GM23338 (cell line): ENCODE measurements at regions not wholly inside any gene's neighbourhood (a gene's known extent, or its start where the extent isn't known, plus 50 kb on each side); places are given as distances from the start of the nearest gene placed in this dataset.
A peak's percentile ranks its signal among the peaks of the same experiment; 100 is the strongest.

Source experiments
- ATAC-seq: fragments of 200-7000 bp; cut with Tn5 transposase; 3 replicates; pipeline ENCODE4 v1.9.1; 2020
- DNase-seq: peaks from one replicate; pipeline ENCODE4 v3.0.0-alpha.2; 2015; ENCODE audit warnings: low spot score
- H2AFZ ChIP-seq: fragments of 200-600 bp; sonication (generic); 2 replicates; pipeline ENCODE4 v1.8.0; 2016; ENCODE audit warnings: antibody characterized with exemption, mild to moderate bottlenecking, moderate library complexity
- H3F3A ChIP-seq: fragments of 200-600 bp; sonication (generic); replicated peaks from 2 replicates; pipeline ENCODE4 v1.8.0; 2017; ENCODE audit warnings: antibody characterized with exemption, mixed run types, low read depth
- H3K27ac ChIP-seq: fragments of 200-600 bp; sonication (generic); 2 replicates; pipeline ENCODE4 v1.6.1; 2016; ENCODE audit warnings: low read depth
- H3K27me3 ChIP-seq: fragments of 200-600 bp; sonication (generic); 2 replicates; pipeline ENCODE4 v1.8.0; 2016; ENCODE audit warnings: mild to moderate bottlenecking, mixed run types, moderate library complexity; ENCODE audit not compliant: insufficient read depth
- H3K36me3 ChIP-seq: fragments of 200-600 bp; sonication (generic); 2 replicates; pipeline ENCODE4 v1.8.0; 2016; ENCODE audit warnings: mild to moderate bottlenecking; ENCODE audit not compliant: insufficient read depth
- H3K4me1 ChIP-seq: fragments of 200-600 bp; sonication (generic); 2 replicates; pipeline ENCODE4 v1.8.0; 2016; ENCODE audit warnings: mild to moderate bottlenecking, moderate library complexity; ENCODE audit not compliant: insufficient read depth
- H3K4me2 ChIP-seq: fragments of 200-600 bp; sonication (generic); 2 replicates; pipeline ENCODE4 v1.7.1; 2017; ENCODE audit warnings: mixed run types
- H3K4me3 ChIP-seq: fragments of 200-600 bp; sonication (generic); 2 replicates; pipeline ENCODE4 v1.6.1; 2016; ENCODE audit warnings: mixed run types
- H3K79me2 ChIP-seq: fragments of 200-600 bp; sonication (generic); replicated peaks from 2 replicates; pipeline ENCODE4 v1.8.0; 2017; ENCODE audit warnings: mild to moderate bottlenecking; ENCODE audit not compliant: insufficient read depth
- H3K9me2 ChIP-seq: fragments of 200-600 bp; sonication (generic); 2 replicates; pipeline ENCODE4 v1.8.0; 2017; ENCODE audit not compliant: insufficient read depth
- H4K20me1 ChIP-seq: fragments of 200-600 bp; sonication (generic); replicated peaks from 2 replicates; pipeline ENCODE4 v1.8.0; 2017; ENCODE audit warnings: mild to moderate bottlenecking; ENCODE audit not compliant: insufficient read depth
- H3K27ac Mint-ChIP-seq: 2 replicates; pipeline ENCODE4 v1.8.0; 2020; ENCODE audit warnings: inconsistent platforms, mild to moderate bottlenecking, moderate library complexity, mixed read lengths
- H3K27me3 Mint-ChIP-seq: 3 replicates; pipeline ENCODE4 v1.8.0; 2022; ENCODE audit warnings: low read depth, mild to moderate bottlenecking, moderate library complexity, mixed read lengths, inconsistent platforms; ENCODE audit not compliant: insufficient read depth, poor library complexity
- H3K36me3 Mint-ChIP-seq: 3 replicates; pipeline ENCODE4 v1.8.0; 2021; ENCODE audit warnings: low read depth, mild to moderate bottlenecking, inconsistent platforms, moderate library complexity, mixed read lengths
- H3K4me1 Mint-ChIP-seq: 3 replicates; pipeline ENCODE4 v1.8.0; 2020; ENCODE audit warnings: mild to moderate bottlenecking, inconsistent platforms, mixed read lengths
- H3K4me3 Mint-ChIP-seq: 3 replicates; pipeline ENCODE4 v1.8.0; 2021; ENCODE audit warnings: moderate library complexity, mild to moderate bottlenecking, inconsistent platforms, mixed read lengths
- H3K9me3 Mint-ChIP-seq: 3 replicates; pipeline ENCODE4 v1.8.0; 2020; ENCODE audit warnings: moderate library complexity, mild to moderate bottlenecking, inconsistent platforms, mixed read lengths
- CREB1 ChIP-seq: fragments of 250-450 bp; sonication (Bioruptor Pico); IDR thresholded peaks from 2 replicates; pipeline ENCODE4 v1.5.0; 2020; ENCODE audit warnings: low read depth, mild to moderate bottlenecking, moderate library complexity
- JUNB ChIP-seq: IDR thresholded peaks from one replicate; pipeline ENCODE4 v1.6.1; 2016; ENCODE audit warnings: antibody characterized with exemption; ENCODE audit not compliant: unreplicated experiment
- POLR2AphosphoS5 ChIP-seq: IDR thresholded peaks from 2 replicates; pipeline ENCODE4 v1.6.1; 2016; ENCODE audit warnings: antibody characterized with exemption, low read depth
- REST ChIP-seq: IDR thresholded peaks from one replicate; pipeline ENCODE4 v1.6.1; 2018; ENCODE audit warnings: antibody characterized with exemption; ENCODE audit not compliant: unreplicated experiment
- ZNF114 ChIP-seq: fragments of 250-450 bp; sonication (Bioruptor Pico); IDR thresholded peaks from 2 replicates; pipeline ENCODE4 v1.5.0; 2020; ENCODE audit warnings: mild to moderate bottlenecking, moderate library complexity
- TF ChIP-seq, protein P1 (sequence below): fragments of 250-450 bp; sonication (Bioruptor Pico); IDR thresholded peaks from 2 replicates; pipeline ENCODE4 v1.5.0; 2020; ENCODE audit warnings: mild to moderate bottlenecking, moderate library complexity

- TF ChIP-seq, protein P1, sequence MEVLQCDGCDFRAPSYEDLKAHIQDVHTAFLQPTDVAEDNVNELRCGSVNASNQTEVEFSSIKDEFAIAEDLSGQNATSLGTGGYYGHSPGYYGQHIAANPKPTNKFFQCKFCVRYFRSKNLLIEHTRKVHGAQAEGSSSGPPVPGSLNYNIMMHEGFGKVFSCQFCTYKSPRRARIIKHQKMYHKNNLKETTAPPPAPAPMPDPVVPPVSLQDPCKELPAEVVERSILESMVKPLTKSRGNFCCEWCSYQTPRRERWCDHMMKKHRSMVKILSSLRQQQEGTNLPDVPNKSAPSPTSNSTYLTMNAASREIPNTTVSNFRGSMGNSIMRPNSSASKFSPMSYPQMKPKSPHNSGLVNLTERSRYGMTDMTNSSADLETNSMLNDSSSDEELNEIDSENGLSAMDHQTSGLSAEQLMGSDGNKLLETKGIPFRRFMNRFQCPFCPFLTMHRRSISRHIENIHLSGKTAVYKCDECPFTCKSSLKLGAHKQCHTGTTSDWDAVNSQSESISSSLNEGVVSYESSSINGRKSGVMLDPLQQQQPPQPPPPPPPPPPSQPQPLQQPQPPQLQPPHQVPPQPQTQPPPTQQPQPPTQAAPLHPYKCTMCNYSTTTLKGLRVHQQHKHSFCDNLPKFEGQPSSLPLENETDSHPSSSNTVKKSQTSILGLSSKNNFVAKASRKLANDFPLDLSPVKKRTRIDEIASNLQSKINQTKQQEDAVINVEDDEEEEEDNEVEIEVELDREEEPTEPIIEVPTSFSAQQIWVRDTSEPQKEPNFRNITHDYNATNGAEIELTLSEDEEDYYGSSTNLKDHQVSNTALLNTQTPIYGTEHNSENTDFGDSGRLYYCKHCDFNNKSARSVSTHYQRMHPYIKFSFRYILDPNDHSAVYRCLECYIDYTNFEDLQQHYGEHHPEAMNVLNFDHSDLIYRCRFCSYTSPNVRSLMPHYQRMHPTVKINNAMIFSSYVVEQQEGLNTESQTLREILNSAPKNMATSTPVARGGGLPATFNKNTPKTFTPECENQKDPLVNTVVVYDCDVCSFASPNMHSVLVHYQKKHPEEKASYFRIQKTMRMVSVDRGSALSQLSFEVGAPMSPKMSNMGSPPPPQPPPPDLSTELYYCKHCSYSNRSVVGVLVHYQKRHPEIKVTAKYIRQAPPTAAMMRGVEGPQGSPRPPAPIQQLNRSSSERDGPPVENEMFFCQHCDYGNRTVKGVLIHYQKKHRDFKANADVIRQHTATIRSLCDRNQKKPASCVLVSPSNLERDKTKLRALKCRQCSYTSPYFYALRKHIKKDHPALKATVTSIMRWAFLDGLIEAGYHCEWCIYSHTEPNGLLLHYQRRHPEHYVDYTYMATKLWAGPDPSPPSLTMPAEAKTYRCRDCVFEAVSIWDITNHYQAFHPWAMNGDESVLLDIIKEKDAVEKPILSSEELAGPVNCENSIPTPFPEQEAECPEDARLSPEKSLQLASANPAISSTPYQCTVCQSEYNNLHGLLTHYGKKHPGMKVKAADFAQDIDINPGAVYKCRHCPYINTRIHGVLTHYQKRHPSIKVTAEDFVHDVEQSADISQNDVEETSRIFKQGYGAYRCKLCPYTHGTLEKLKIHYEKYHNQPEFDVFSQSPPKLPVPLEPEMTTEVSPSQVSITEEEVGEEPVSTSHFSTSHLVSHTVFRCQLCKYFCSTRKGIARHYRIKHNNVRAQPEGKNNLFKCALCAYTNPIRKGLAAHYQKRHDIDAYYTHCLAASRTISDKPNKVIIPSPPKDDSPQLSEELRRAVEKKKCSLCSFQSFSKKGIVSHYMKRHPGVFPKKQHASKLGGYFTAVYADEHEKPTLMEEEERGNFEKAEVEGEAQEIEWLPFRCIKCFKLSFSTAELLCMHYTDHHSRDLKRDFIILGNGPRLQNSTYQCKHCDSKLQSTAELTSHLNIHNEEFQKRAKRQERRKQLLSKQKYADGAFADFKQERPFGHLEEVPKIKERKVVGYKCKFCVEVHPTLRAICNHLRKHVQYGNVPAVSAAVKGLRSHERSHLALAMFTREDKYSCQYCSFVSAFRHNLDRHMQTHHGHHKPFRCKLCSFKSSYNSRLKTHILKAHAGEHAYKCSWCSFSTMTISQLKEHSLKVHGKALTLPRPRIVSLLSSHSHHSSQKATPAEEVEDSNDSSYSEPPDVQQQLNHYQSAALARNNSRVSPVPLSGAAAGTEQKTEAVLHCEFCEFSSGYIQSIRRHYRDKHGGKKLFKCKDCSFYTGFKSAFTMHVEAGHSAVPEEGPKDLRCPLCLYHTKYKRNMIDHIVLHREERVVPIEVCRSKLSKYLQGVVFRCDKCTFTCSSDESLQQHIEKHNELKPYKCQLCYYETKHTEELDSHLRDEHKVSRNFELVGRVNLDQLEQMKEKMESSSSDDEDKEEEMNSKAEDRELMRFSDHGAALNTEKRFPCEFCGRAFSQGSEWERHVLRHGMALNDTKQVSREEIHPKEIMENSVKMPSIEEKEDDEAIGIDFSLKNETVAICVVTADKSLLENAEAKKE (CRISPR knock-in tag) = no peak
Observed at GRCh38 chr4:180923486-180923885, 1319.7 kb upstream of the TENM3 start (continued).

GRCh38 chr4:180925805-180926204, 1317.4 kb upstream of the TENM3 start:
- Mint-ChIP-seq H3K4me1 (peaks cover 15% of the 10 kb centered on the region; the same call in 1 of the 3 replicates), H3K36me3 (no peaks in the 10 kb centered on the region), H3K9me3 (no peaks in the 10 kb centered on the region), H3K27me3 (no peaks in the 10 kb centered on the region), H3K27ac (no peak overlapping the region), H3K4me3 (no peak overlapping the region)
- ATAC-seq (no peak), DNase-seq (no peak)
- H3K79me2 ChIP-seq = no peaks in the 10 kb centered on the region
- H3F3A ChIP-seq = no peaks in the 10 kb centered on the region
- H4K20me1 ChIP-seq = no peaks in the 10 kb centered on the region
- no peak overlapping the region for H3K4me3 ChIP-seq
- H3K4me1 ChIP-seq = peaks cover 12% of the 10 kb centered on the region
- no peaks in the 10 kb centered on the region for H3K36me3 ChIP-seq
- peak overlapping the region; percentile 9; the same call in 1 of the 2 replicates for H3K4me2 ChIP-seq
- H3K27ac ChIP-seq = no peak overlapping the region
- H2AFZ ChIP-seq = no peak overlapping the region
- H3K27me3 ChIP-seq = no peaks in the 10 kb centered on the region
- H3K9me2 ChIP-seq = no peaks in the 10 kb centered on the region; the same call in 1 of the 2 replicates
- TF ChIP-seq ZNF114 (CRISPR knock-in tag) (no peak), POLR2AphosphoS5 (no peak), JUNB (no peak), REST (no peak), CREB1 (CRISPR knock-in tag) (no peak)
- TF ChIP-seq, protein P1 (CRISPR knock-in tag) = no peak
